ENCODE measurements at regions not wholly inside any gene's neighbourhood (a gene's known extent, or its start where the extent isn't known, plus 50 kb on each side); places are given as distances from the start of the nearest gene placed in this dataset.

DNA sequence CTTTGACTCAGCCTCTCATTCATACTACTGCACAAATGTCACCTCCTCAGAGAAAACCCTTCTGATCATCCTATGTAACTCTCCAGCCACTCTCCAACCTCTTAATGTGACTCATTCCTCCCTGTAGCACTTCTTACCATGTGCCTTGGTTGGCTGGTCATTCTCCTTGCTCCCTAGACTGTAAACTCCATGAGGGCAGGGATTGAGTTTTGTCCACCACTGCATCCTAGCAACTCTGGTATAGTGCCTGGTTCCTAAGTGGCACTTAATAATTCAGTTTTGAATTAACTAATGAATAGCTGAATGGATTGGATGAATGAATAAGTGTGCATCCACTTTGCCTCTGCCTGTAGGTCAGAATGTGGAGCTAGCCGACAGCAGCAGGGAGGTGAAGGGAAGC, 202.5 kb upstream of the HES1 start:
- TF ChIP-seq, protein P1, sequence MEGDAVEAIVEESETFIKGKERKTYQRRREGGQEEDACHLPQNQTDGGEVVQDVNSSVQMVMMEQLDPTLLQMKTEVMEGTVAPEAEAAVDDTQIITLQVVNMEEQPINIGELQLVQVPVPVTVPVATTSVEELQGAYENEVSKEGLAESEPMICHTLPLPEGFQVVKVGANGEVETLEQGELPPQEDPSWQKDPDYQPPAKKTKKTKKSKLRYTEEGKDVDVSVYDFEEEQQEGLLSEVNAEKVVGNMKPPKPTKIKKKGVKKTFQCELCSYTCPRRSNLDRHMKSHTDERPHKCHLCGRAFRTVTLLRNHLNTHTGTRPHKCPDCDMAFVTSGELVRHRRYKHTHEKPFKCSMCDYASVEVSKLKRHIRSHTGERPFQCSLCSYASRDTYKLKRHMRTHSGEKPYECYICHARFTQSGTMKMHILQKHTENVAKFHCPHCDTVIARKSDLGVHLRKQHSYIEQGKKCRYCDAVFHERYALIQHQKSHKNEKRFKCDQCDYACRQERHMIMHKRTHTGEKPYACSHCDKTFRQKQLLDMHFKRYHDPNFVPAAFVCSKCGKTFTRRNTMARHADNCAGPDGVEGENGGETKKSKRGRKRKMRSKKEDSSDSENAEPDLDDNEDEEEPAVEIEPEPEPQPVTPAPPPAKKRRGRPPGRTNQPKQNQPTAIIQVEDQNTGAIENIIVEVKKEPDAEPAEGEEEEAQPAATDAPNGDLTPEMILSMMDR (IDR thresholded peaks at IDR 0.05; ENCODE audit: poor library complexity, severe bottlenecking): no peak
- TF ChIP-seq MXI1 (conservative IDR thresholded peaks at IDR 0.05; ENCODE audit: poor library complexity, severe bottlenecking) (no peak), EZH2 (IDR thresholded peaks at IDR 0.05; ENCODE audit: borderline replicate concordance, insufficient read depth, low read length, poor library complexity, severe bottlenecking) (no peak), POLR2AphosphoS5 (IDR thresholded peaks at IDR 0.05) (no peak), RAD21 (conservative IDR thresholded peaks at IDR 0.05) (no peak), EP300 (conservative IDR thresholded peaks at IDR 0.05; ENCODE audit: poor library complexity, severe bottlenecking) (no peak), TAF1 (IDR thresholded peaks at IDR 0.05; ENCODE audit: low read depth) (no peak)
- TF ChIP-seq, protein P2, sequence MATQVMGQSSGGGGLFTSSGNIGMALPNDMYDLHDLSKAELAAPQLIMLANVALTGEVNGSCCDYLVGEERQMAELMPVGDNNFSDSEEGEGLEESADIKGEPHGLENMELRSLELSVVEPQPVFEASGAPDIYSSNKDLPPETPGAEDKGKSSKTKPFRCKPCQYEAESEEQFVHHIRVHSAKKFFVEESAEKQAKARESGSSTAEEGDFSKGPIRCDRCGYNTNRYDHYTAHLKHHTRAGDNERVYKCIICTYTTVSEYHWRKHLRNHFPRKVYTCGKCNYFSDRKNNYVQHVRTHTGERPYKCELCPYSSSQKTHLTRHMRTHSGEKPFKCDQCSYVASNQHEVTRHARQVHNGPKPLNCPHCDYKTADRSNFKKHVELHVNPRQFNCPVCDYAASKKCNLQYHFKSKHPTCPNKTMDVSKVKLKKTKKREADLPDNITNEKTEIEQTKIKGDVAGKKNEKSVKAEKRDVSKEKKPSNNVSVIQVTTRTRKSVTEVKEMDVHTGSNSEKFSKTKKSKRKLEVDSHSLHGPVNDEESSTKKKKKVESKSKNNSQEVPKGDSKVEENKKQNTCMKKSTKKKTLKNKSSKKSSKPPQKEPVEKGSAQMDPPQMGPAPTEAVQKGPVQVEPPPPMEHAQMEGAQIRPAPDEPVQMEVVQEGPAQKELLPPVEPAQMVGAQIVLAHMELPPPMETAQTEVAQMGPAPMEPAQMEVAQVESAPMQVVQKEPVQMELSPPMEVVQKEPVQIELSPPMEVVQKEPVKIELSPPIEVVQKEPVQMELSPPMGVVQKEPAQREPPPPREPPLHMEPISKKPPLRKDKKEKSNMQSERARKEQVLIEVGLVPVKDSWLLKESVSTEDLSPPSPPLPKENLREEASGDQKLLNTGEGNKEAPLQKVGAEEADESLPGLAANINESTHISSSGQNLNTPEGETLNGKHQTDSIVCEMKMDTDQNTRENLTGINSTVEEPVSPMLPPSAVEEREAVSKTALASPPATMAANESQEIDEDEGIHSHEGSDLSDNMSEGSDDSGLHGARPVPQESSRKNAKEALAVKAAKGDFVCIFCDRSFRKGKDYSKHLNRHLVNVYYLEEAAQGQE (IDR thresholded peaks at IDR 0.05; ENCODE audit: borderline replicate concordance): no peak

Measured in neural cell (in vitro differentiated cells).